OCI-LY3 (cell line): ENCODE measurements at regions not wholly inside any gene's neighbourhood (a gene's known extent, or its start where the extent isn't known, plus 50 kb on each side); places are given as distances from the start of the nearest gene placed in this dataset.

Experiments used
- H2AFZ ChIP-seq: fragments of 200-600, 300-600 bp; shearing (Covaris generic); 2 replicates; pipeline ENCODE4 v1.6.0; 2014; ENCODE audit warnings: antibody characterized with exemption, low read depth, low read length
- H3K27ac ChIP-seq: fragments of 200-600, 300-600 bp; sonication (generic); 2 replicates; pipeline ENCODE4 v1.5.1; 2014; ENCODE audit warnings: mild to moderate bottlenecking, low read length, moderate library complexity, mixed read lengths
- H3K27me3 ChIP-seq: fragments of 200-600, 300-600 bp; sonication (generic); 2 replicates; pipeline ENCODE4 v1.6.1; 2014; ENCODE audit warnings: low read depth, low read length, mixed read lengths
- H3K36me3 ChIP-seq: fragments of 200-600, 300-600 bp; sonication (generic); replicated peaks from 2 replicates; pipeline ENCODE3; 2014; ENCODE audit warnings: low read depth, low read length, mixed read lengths
- H3K4me1 ChIP-seq: fragments of 300-600, 200-600 bp; sonication (generic); 2 replicates; pipeline ENCODE4 v1.6.1; 2014; ENCODE audit warnings: low read length, mixed read lengths
- H3K4me2 ChIP-seq: fragments of 200-600, 300-600 bp; sonication (generic); 2 replicates; pipeline ENCODE4 v1.6.1; 2014; ENCODE audit warnings: low read length, mixed read lengths
- H3K4me3 ChIP-seq: fragments of 300-600, 200-600 bp; sonication (generic); 2 replicates; pipeline ENCODE4 v1.5.1; 2014; ENCODE audit warnings: antibody characterized with exemption, mild to moderate bottlenecking, low read length, moderate library complexity
- H3K79me2 ChIP-seq: fragments of 300-600, 200-600 bp; shearing (Covaris generic); 2 replicates; pipeline ENCODE4 v1.6.1; 2014; ENCODE audit warnings: mild to moderate bottlenecking, low read length, mixed read lengths
- H3K9ac ChIP-seq: fragments of 300-600, 200-600 bp; shearing (Covaris generic); 2 replicates; pipeline ENCODE4 v1.6.0; 2014; ENCODE audit warnings: mild to moderate bottlenecking, low read length, moderate library complexity
- H3K9me3 ChIP-seq: fragments of 200-600, 300-600 bp; shearing (Covaris generic); 2 replicates; pipeline ENCODE4 v1.6.1; 2014; ENCODE audit warnings: low read length, mixed read lengths; ENCODE audit not compliant: insufficient read depth
- H4K20me1 ChIP-seq: fragments of 200-600, 300-600 bp; sonication (generic); 2 replicates; pipeline ENCODE4 v1.6.1; 2016; ENCODE audit warnings: low read length, mixed read lengths; ENCODE audit not compliant: insufficient read depth
- CTCF ChIP-seq: fragments of 200-600, 300-600 bp; sonication (generic); IDR thresholded peaks from 2 replicates; pipeline ENCODE4 v1.5.1; 2014; ENCODE audit warnings: antibody characterized with exemption, low read length, low read depth
- EZH2phosphoT487 ChIP-seq: fragments of 200-600 bp; shearing (Covaris generic); IDR thresholded peaks from 2 replicates; pipeline ENCODE4 v1.6.1; 2018; ENCODE audit warnings: antibody characterized with exemption, mixed run types, low read depth

GRCh38 chr6:113120582-113121285, 736.4 kb upstream of the MARCKS start:
- H3K27ac ChIP-seq, result no peak overlapping the region
- no peak overlapping the region for H3K4me2 ChIP-seq
- H3K27me3 ChIP-seq, result no peaks in the 10 kb centered on the region
- no peak overlapping the region for H2AFZ ChIP-seq
- H3K4me3 ChIP-seq, result no peak overlapping the region
- no peaks in the 10 kb centered on the region for H3K4me1 ChIP-seq
- H3K9me3 ChIP-seq, result no peaks in the 10 kb centered on the region
- no peaks in the 10 kb centered on the region for H4K20me1 ChIP-seq
- no peak overlapping the region for H3K9ac ChIP-seq
- TF ChIP-seq CTCF, result no peak
- no peak for TF ChIP-seq EZH2phosphoT487
- no peaks in the 10 kb centered on the region for H3K36me3 ChIP-seq
- no peaks in the 10 kb centered on the region for H3K79me2 ChIP-seq

- no peaks in the 10 kb centered on the region for H3K36me3 ChIP-seq
- no peak for TF ChIP-seq EZH2phosphoT487
- no peak for TF ChIP-seq CTCF
- H3K9ac ChIP-seq, result no peak overlapping the region
- H3K27me3 ChIP-seq, result no peaks in the 10 kb centered on the region
- H3K4me3 ChIP-seq, result no peak overlapping the region
- no peaks in the 10 kb centered on the region for H3K79me2 ChIP-seq
- H3K4me2 ChIP-seq, result no peak overlapping the region
- no peaks in the 10 kb centered on the region for H3K4me1 ChIP-seq
- H4K20me1 ChIP-seq, result no peaks in the 10 kb centered on the region
- H3K27ac ChIP-seq, result no peak overlapping the region
- H3K9me3 ChIP-seq, result no peaks in the 10 kb centered on the region
- no peak overlapping the region for H2AFZ ChIP-seq
These were observed 735.6 kb upstream of the MARCKS start for GRCh38 chr6:113121571-113121970.

- Histone ChIP-seq H3K4me2 (no peak overlapping the region), H3K27ac (no peak overlapping the region)
These were observed 735.1 kb upstream of the MARCKS start for GRCh38 chr6:113122060-113122459.

GRCh38 chr6:113125626-113126025, 731.5 kb upstream of the MARCKS start:
- Histone ChIP-seq H3K79me2 (no peaks in the 10 kb centered on the region), H3K36me3 (no peaks in the 10 kb centered on the region), H3K27ac (no peak overlapping the region), H2AFZ (no peak overlapping the region), H3K4me3 (no peak overlapping the region), H3K27me3 (no peaks in the 10 kb centered on the region), H4K20me1 (no peaks in the 10 kb centered on the region), H3K4me1 (no peaks in the 10 kb centered on the region), H3K4me2 (no peak overlapping the region), H3K9me3 (no peaks in the 10 kb centered on the region), H3K9ac (no peak overlapping the region)
- TF ChIP-seq EZH2phosphoT487, result no peak
- no peak for TF ChIP-seq CTCF

More at GRCh38 chr6:113122060-113122459, 735.1 kb upstream of the MARCKS start:
- Histone ChIP-seq H2AFZ (no peak overlapping the region), H4K20me1 (no peaks in the 10 kb centered on the region), H3K9ac (no peak overlapping the region), H3K27me3 (no peaks in the 10 kb centered on the region), H3K9me3 (no peaks in the 10 kb centered on the region), H3K36me3 (no peaks in the 10 kb centered on the region), H3K4me3 (no peak overlapping the region), H3K79me2 (no peaks in the 10 kb centered on the region), H3K4me1 (no peaks in the 10 kb centered on the region)
- TF ChIP-seq CTCF, result no peak
- no peak for TF ChIP-seq EZH2phosphoT487
